Esophagus squamous epithelium (tissue), 5 donors: ENCODE measurements at regions not wholly inside any gene's neighbourhood (a gene's known extent, or its start where the extent isn't known, plus 50 kb on each side); places are given as distances from the start of the nearest gene placed in this dataset.

Source experiments
- DNase-seq: peaks from one replicate; lab custom pipeline; 2025; lab: John Stamatoyannopoulos, UW
- H3K27ac ChIP-seq, 4 donors: fragments of 200-600 bp; sonication (generic); one replicate each; pipeline ENCODE4 v1.5.1; 2016 to 2019; ENCODE audit warnings: mild to moderate bottlenecking in 1 of 4
- H3K27me3 ChIP-seq, 4 donors: fragments of 200-600 bp; sonication (generic); 1 replicate in 3 of 4; 2 replicates in 1 of 4; pipeline versions ENCODE4 v1.5.1 to v1.6.0; 2017 to 2021; ENCODE audit warnings: antibody characterized with exemption in 1 of 4
- H3K36me3 ChIP-seq, 3 donors: fragments of 200-600 bp; sonication (generic); one replicate each; pipeline ENCODE4 v1.5.1; 2016 to 2019
- H3K4me1 ChIP-seq, 3 donors: fragments of 200-600 bp; sonication (generic); one replicate each; pipeline ENCODE4 v1.5.1; 2017 to 2019
- H3K4me3 ChIP-seq, 4 donors: fragments of 200-600 bp; sonication (generic); 1 replicate in 3 of 4; 2 replicates in 1 of 4; pipeline ENCODE4 v1.5.1; 2016 to 2019; ENCODE audit warnings: mild to moderate bottlenecking in 2 of 4, moderate library complexity in 1 of 4
- H3K9me3 ChIP-seq, 3 donors: fragments of 200-600 bp; sonication (generic); one replicate each; pipeline ENCODE4 v1.5.1; 2016 to 2019
- CTCF ChIP-seq, 6 experiments: fragments of 450-650 bp in 4 of 6; fragments of 200-600 bp in 2 of 6; sonication (generic) in 2 of 6; IDR thresholded peaks; one replicate each; pipeline ENCODE4 v1.5.1; 2016 to 2019; ENCODE audit warnings: antibody characterized with exemption in 6 of 6, mild to moderate bottlenecking in 4 of 6, moderate library complexity in 4 of 6
- POLR2A ChIP-seq, 4 donors: fragments of 450-650 bp; IDR thresholded peaks; one replicate each; pipeline ENCODE4 v1.6.1; 2017; ENCODE audit warnings: antibody characterized with exemption in 4 of 4, mild to moderate bottlenecking in 4 of 4, moderate library complexity in 3 of 4
- WGBS, 2 donors: methylation state at CpG; one replicate each; pipeline ENCODE4 v1.1.5; 2018; 5-methylcytosine and 5-hydroxymethylcytosine counted together
- intact Hi-C: fragments of 100-400 bp; cut with DNase I; formaldehyde crosslinking; loops from one replicate; pipeline ENCODE4 v1.15.0; 2022
- donor health status: DM: yes; HTN: yes; CAD: no.

- DNase-seq = no peak
- no peak overlapping the region for H3K4me3 ChIP-seq
- intact Hi-C loops = no loop called here
- H3K36me3 ChIP-seq = no peaks in the 10 kb centered on the region
- WGBS, 2 donors = 81 to 100% methylated on average over 1 to 3 of the region's 4 CpGs
- no peaks in the 10 kb centered on the region for H3K27me3 ChIP-seq
- H3K4me1 ChIP-seq = no peaks in the 10 kb centered on the region
- H3K9me3 ChIP-seq = no peaks in the 10 kb centered on the region
- TF ChIP-seq CTCF (IDR thresholded peaks at IDR 0.05) (no peak), POLR2A (IDR thresholded peaks at IDR 0.05) (no peak)
- H3K27ac ChIP-seq = no peak overlapping the region
Observed at GRCh38 chr12:124078800-124079199, 105.8 kb downstream of the ZNF664 start.

DNA sequence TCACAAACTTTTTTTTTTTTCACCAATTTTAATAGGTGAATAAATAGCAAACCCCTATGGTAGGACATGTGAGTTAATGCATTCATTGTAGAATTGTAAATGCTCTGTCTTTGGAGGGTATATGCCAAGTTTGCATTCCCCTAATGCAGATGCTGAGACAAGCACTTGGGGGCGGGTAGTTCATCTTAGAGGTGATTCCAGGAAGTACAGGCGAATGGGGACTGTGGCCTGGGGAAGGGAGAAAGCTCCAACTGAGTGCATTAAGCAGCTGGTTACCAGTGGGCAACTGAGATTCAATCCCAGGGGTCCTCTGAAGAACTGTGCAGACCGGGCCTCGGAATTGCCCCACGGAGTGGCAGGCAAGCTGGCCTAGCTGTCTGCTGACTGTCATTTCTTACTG, 107.6 kb downstream of the ZNF664 start:
- no peak overlapping the region for H3K27ac ChIP-seq
- no peak for DNase-seq
- no peaks in the 10 kb centered on the region for H3K4me1 ChIP-seq
- 86% methylated on average over 2 of the region's 5 CpGs; no CpG with 5 or more reads in 1 of the 2 donors for WGBS, 2 donors
- no peaks in the 10 kb centered on the region for H3K9me3 ChIP-seq
- TF ChIP-seq CTCF (IDR thresholded peaks at IDR 0.05) (no peak), POLR2A (IDR thresholded peaks at IDR 0.05) (no peak)
- no peaks in the 10 kb centered on the region for H3K27me3 ChIP-seq
- no peaks in the 10 kb centered on the region for H3K36me3 ChIP-seq
- no peak overlapping the region for H3K4me3 ChIP-seq
- intact Hi-C loops = no loop called here

DNA sequence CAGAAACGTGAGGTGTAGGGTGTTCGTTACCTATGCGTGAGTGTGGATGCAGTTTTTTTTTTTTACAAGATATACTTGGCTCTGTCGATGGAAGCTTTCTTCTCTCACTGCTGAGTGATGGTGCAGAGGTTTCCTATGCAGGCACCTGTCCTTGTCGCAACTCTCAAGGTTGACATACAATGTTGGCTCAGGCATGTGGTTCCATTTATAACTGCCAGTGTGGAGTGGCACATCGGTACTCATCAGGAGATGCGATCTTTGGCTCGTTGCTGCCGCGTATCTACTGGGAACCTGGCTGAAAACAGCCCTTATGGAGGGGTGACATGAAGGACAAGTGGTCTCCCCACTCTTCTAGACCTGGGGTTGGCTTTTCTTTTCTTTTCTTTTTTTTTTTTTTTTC, 109.0 kb downstream of the ZNF664 start:
- no peaks in the 10 kb centered on the region for H3K9me3 ChIP-seq
- H3K4me3 ChIP-seq = no peak overlapping the region
- H3K27me3 ChIP-seq = no peaks in the 10 kb centered on the region
- intact Hi-C loops = no loop called here
- TF ChIP-seq CTCF (IDR thresholded peaks at IDR 0.05) (no peak), POLR2A (IDR thresholded peaks at IDR 0.05) (no peak)
- H3K4me1 ChIP-seq = no peaks in the 10 kb centered on the region
- no peaks in the 10 kb centered on the region for H3K36me3 ChIP-seq
- no peak for DNase-seq
- 88 to 92% methylated on average over 10 of the region's 10 CpGs for WGBS, 2 donors
- no peak overlapping the region for H3K27ac ChIP-seq

DNA sequence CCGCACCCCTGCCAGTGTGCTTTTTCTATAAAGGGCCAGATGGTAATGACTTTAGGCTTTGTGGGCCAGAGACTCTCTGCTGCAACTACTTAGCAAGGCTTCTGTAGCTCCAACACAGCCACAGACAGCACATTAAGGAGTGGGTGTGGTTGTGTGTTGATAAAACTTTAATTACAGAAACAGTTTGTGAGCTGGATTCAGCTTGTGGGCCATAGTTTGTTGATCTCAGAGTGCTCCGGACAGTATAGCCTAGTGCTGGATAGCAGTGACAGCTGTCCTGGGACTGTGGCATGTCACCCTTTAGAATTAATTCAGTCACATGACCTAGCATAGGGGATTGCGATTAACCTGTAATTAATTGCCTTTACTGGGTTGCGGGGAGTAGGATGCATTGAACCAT, 109.7 kb downstream of the ZNF664 start:
- Histone ChIP-seq H3K36me3 (no peaks in the 10 kb centered on the region), H3K4me1 (no peaks in the 10 kb centered on the region), H3K9me3 (no peaks in the 10 kb centered on the region), H3K27ac (no peak overlapping the region), H3K27me3 (no peaks in the 10 kb centered on the region), H3K4me3 (no peak overlapping the region)
- intact Hi-C loops = no loop called here
- 96% methylated on average over 3 to 4 of the region's 4 CpGs for WGBS, 2 donors
- TF ChIP-seq CTCF (IDR thresholded peaks at IDR 0.05) = no peak
- TF ChIP-seq POLR2A (IDR thresholded peaks at IDR 0.05) = no peak
- no peak for DNase-seq

GRCh38 chr12:124083708-124084107, 110.7 kb downstream of the ZNF664 start:
- TF ChIP-seq POLR2A (IDR thresholded peaks at IDR 0.05) = no peak
- no peak for TF ChIP-seq CTCF (IDR thresholded peaks at IDR 0.05)
- no peak for DNase-seq
- Histone ChIP-seq H3K27me3 (no peaks in the 10 kb centered on the region), H3K9me3 (no peaks in the 10 kb centered on the region), H3K4me3 (no peak overlapping the region), H3K36me3 (no peaks in the 10 kb centered on the region), H3K27ac (no peak overlapping the region), H3K4me1 (no peaks in the 10 kb centered on the region)
- 86 to 90% methylated on average over 11 of the region's 11 CpGs for WGBS, 2 donors
- intact Hi-C loops = no loop called here
